ENCODE measurements at regions not wholly inside any gene's neighbourhood (a gene's known extent, or its start where the extent isn't known, plus 50 kb on each side); places are given as distances from the start of the nearest gene placed in this dataset.

DNA sequence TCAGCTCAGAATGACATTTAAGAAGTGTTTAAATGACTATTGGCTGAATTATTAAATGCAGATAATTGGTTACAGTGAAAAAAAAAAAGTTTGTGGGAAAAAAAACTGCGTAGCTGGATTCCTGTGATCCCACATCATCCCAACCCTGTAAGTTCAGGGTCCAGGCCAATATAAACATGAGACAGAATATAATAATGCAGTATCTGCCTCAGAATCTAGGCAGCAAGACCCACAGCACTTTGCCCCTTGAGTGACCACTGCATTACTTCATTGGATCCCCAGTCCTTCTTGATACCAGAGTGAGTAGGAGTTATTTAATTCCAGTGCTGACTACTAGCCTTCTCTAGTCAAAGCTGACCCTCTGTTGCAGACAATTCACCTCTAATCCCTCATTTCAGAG lies 272.6 kb downstream of the CCER1 start:
- intact Hi-C loops (cut with DNase I): no loop called here
- Histone ChIP-seq H3K27me3 (no peaks in the 10 kb centered on the region), H3K4me3 (no peak overlapping the region), H3K9me3 (peaks cover 0 to 10% (median 0%) of the 10 kb centered on the region in 12 donors), H3K27ac (no peak overlapping the region), H3K4me1 (peaks cover 0 to 8% (median 0%) of the 10 kb centered on the region in 12 donors), H3K36me3 (no peaks in the 10 kb centered on the region)
- DNase-seq (no peak), ATAC-seq (no peak)
- WGBS, 4 donors: 74 to 92% (median 83%) methylated on average over 1 of the region's 1 CpG
- TF ChIP-seq POLR2A (IDR thresholded peaks at IDR 0.05): no peak
- TF ChIP-seq, protein P1, sequence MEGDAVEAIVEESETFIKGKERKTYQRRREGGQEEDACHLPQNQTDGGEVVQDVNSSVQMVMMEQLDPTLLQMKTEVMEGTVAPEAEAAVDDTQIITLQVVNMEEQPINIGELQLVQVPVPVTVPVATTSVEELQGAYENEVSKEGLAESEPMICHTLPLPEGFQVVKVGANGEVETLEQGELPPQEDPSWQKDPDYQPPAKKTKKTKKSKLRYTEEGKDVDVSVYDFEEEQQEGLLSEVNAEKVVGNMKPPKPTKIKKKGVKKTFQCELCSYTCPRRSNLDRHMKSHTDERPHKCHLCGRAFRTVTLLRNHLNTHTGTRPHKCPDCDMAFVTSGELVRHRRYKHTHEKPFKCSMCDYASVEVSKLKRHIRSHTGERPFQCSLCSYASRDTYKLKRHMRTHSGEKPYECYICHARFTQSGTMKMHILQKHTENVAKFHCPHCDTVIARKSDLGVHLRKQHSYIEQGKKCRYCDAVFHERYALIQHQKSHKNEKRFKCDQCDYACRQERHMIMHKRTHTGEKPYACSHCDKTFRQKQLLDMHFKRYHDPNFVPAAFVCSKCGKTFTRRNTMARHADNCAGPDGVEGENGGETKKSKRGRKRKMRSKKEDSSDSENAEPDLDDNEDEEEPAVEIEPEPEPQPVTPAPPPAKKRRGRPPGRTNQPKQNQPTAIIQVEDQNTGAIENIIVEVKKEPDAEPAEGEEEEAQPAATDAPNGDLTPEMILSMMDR (IDR thresholded peaks at IDR 0.05): no peak

DNA sequence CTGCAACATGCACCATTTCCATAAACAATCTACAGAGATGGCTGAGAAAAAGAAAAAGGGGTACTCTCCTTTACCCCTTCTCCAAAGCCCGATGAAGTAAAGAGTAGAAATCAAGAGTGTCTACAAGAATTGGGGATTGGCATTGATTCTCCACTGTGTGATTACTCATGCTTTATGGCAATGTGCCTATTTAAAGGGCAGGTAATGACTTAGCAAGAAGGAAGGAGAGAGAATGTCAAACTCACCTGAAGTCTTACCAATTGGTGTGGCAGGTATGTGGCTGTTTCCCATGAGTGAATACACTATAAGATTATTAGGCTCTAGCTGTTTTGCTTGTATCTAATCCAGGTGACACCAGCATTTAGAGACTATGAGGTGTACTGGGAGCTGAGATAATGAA lies 275.3 kb downstream of the CCER1 start:
- TF ChIP-seq POLR2A (IDR thresholded peaks at IDR 0.05): no peak
- TF ChIP-seq, protein P1 (IDR thresholded peaks at IDR 0.05): no peak
- H3K9me3 ChIP-seq: no peaks in the 10 kb centered on the region
- no peak overlapping the region for H3K4me3 ChIP-seq
- DNase-seq (no peak), ATAC-seq (no peak)
- H3K4me1 ChIP-seq: peaks cover 0 to 11% (median 0%) of the 10 kb centered on the region in 12 donors
- H3K36me3 ChIP-seq: no peaks in the 10 kb centered on the region
- H3K27me3 ChIP-seq: no peaks in the 10 kb centered on the region
- intact Hi-C loops (cut with DNase I): no loop called here
- H3K27ac ChIP-seq: no peak overlapping the region
- WGBS, 4 donors: 93 to 98% (median 96%) methylated on average over 1 of the region's 1 CpG

DNA sequence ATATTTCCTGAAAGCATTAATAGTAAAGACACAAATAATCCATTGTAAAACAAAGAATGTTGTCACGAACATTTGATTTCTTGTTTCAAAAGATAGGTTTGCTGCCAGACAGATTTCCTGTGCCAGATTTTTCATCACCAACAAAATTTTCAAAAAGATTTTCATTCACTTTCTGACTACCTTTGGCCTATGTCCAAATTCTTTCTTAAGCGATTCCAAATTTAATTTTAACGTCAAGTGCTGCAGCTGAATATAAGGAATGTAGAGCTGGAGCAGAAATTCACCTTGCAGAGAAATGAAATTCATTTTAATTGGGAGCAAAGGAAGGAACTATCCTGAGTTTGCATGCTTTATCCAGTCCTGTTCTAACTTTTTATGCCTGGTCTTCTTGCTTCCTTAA lies 277.4 kb downstream of the CCER1 start:
- WGBS, 4 donors: 7 to 23% (median 13%) methylated on average over 3 of the region's 3 CpGs
- Histone ChIP-seq H3K4me1 (peaks cover 0 to 11% (median 0%) of the 10 kb centered on the region in 12 donors), H3K4me3 (no peak overlapping the region), H3K27ac (no peak overlapping the region), H3K36me3 (no peaks in the 10 kb centered on the region), H3K9me3 (no peaks in the 10 kb centered on the region), H3K27me3 (no peaks in the 10 kb centered on the region)
- ATAC-seq: no peak
- intact Hi-C loops (cut with DNase I): no loop called here
- DNase-seq: no peak
- TF ChIP-seq POLR2A (IDR thresholded peaks at IDR 0.05): no peak
- TF ChIP-seq, protein P1 (IDR thresholded peaks at IDR 0.05): no peak

DNA sequence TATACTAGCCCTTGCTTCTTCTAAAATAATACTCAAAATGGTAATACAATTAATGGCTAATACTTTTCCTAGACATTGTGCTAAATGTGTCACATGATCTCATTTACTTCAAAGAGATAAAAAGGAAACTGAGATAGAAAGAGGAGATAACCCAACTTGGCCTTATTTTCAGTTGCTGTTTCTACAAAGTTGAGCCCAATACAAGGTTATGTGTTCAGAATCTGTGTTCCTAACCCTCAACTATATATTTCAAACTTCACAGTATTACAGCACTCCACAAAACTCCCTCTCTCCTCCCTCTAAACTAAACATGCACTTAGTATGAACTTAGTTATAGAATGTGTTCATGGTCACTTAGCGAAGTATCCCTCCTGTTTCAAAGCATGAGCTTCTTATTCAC lies 277.9 kb downstream of the CCER1 start:
- H3K9me3 ChIP-seq: no peaks in the 10 kb centered on the region
- no peak overlapping the region for H3K4me3 ChIP-seq
- TF ChIP-seq POLR2A (IDR thresholded peaks at IDR 0.05): no peak
- TF ChIP-seq, protein P1 (IDR thresholded peaks at IDR 0.05): no peak
- no peaks in the 10 kb centered on the region for H3K36me3 ChIP-seq
- peaks cover 0 to 11% (median 0%) of the 10 kb centered on the region in 12 donors for H3K4me1 ChIP-seq
- no peaks in the 10 kb centered on the region for H3K27me3 ChIP-seq
- 56 to 81% (median 68%) methylated on average over 1 of the region's 1 CpG for WGBS, 4 donors
- DNase-seq (no peak), ATAC-seq (no peak)
- intact Hi-C loops (cut with DNase I): no loop called here
- H3K27ac ChIP-seq: no peak overlapping the region

Measured in heart left ventricle (tissue), 16 donors.